SK-N-SH (cell line): ENCODE measurements at regions not wholly inside any gene's neighbourhood (a gene's known extent, or its start where the extent isn't known, plus 50 kb on each side); places are given as distances from the start of the nearest gene placed in this dataset.

Source experiments
- CTCF ChIA-PET: fragments of 300-600, 350-600 bp; formaldehyde crosslinking; extraction: SDS; loops from one replicate; lab custom pipeline; 2021; lab: Yijun Ruan, JAX
- POLR2A ChIA-PET: fragments of 350-600 bp; sonication (Branson Sonifier 250); formaldehyde crosslinking; extraction: SDS; loops from one replicate; lab custom pipeline; 2020; ENCODE audit warnings: antibody characterized with exemption, inconsistent platforms; lab: Yijun Ruan, JAX
- DNase-seq: peaks from one replicate; pipeline ENCODE4 v3.0.0; 2012
- H2AFZ ChIP-seq: fragments of 200-600 bp; sonication (generic); 2 replicates; pipeline ENCODE4 v1.8.1; 2016; ENCODE audit warnings: antibody characterized with exemption, mild to moderate bottlenecking, low read depth
- H3F3A ChIP-seq: fragments of 200-600 bp; sonication (generic); replicated peaks from 2 replicates; pipeline ENCODE3; 2016; ENCODE audit warnings: antibody characterized with exemption, mild to moderate bottlenecking; ENCODE audit not compliant: insufficient read depth
- H3K27ac ChIP-seq, 2 experiments: fragments of 200-500 bp in 1 of 2; fragments of 200-600 bp in 1 of 2; sonication (Bioruptor generic) in 1 of 2; sonication (generic), shearing (Covaris generic) in 1 of 2; 2 replicates each; pipeline versions ENCODE4 v1.5.1 to v1.6.1; 2014 to 2016; ENCODE audit warnings: low read depth in 2 of 2, inconsistent platforms in 1 of 2, low read length in 1 of 2, mild to moderate bottlenecking in 1 of 2, mixed read lengths in 1 of 2
- H3K27me3 ChIP-seq: fragments of 200-600 bp; sonication (generic), shearing (Covaris generic); 2 replicates; pipeline ENCODE4 v1.6.1; 2016; ENCODE audit warnings: mixed run types; ENCODE audit not compliant: insufficient read depth
- H3K36me3 ChIP-seq, 2 experiments: fragments of 200-500 bp in 1 of 2; fragments of 200-600 bp in 1 of 2; sonication (Bioruptor generic) in 1 of 2; sonication (generic) in 1 of 2; replicated peaks in 1 of 2; 2 replicates each; pipeline versions ENCODE3 to v1.5.1; 2014 to 2016; ENCODE audit warnings: low read length in 1 of 2, mild to moderate bottlenecking in 1 of 2; ENCODE audit not compliant: insufficient read depth in 2 of 2, control insufficient read depth in 1 of 2
- H3K4me1 ChIP-seq, 2 experiments: fragments of 200-500 bp in 1 of 2; fragments of 200-600 bp in 1 of 2; sonication (Bioruptor generic) in 1 of 2; sonication (generic), shearing (Covaris generic) in 1 of 2; 2 replicates each; pipeline versions ENCODE4 v1.5.1 to v1.6.1; 2014 to 2016; ENCODE audit warnings: low read depth in 1 of 2, low read length in 1 of 2, mixed run types in 1 of 2; ENCODE audit not compliant: insufficient read depth in 2 of 2, control insufficient read depth in 1 of 2
- H3K4me2 ChIP-seq: fragments of 200-600 bp; sonication (generic), shearing (Covaris generic); 2 replicates; pipeline ENCODE4 v1.6.1; 2017; ENCODE audit warnings: mixed run types
- H3K4me3 ChIP-seq, 2 experiments: fragments of 200-500 bp in 1 of 2; fragments of 200-600 bp in 1 of 2; sonication (Bioruptor generic) in 1 of 2; sonication (generic), shearing (Covaris generic) in 1 of 2; 2 replicates each; pipeline versions ENCODE4 v1.5.1 to v1.8.1; 2014 to 2016; ENCODE audit warnings: low read depth in 2 of 2, inconsistent platforms in 1 of 2, low read length in 1 of 2, mild to moderate bottlenecking in 1 of 2, mixed read lengths in 1 of 2, moderate library complexity in 1 of 2
- H3K79me2 ChIP-seq: fragments of 200-600 bp; sonication (generic); 2 replicates; pipeline ENCODE4 v1.8.1; 2017; ENCODE audit warnings: mild to moderate bottlenecking; ENCODE audit not compliant: insufficient read depth
- H3K9ac ChIP-seq: fragments of 200-600 bp; sonication (generic); 2 replicates; pipeline ENCODE4 v1.6.1; 2017; ENCODE audit warnings: mixed run types
- H3K9me2 ChIP-seq: fragments of 200-600 bp; sonication (generic); 2 replicates; pipeline ENCODE4 v1.6.1; 2017; ENCODE audit warnings: mixed run types
- H3K9me3 ChIP-seq: fragments of 200-600 bp; sonication (generic); 2 replicates; pipeline ENCODE4 v1.6.1; 2017; ENCODE audit warnings: mixed run types, mild to moderate bottlenecking, moderate library complexity
- H4K20me1 ChIP-seq: fragments of 200-600 bp; sonication (generic); 2 replicates; pipeline ENCODE4 v1.6.1; 2017; ENCODE audit warnings: mild to moderate bottlenecking, mixed run types; ENCODE audit not compliant: insufficient read depth
- CHD2 ChIP-seq: fragments of 150-350 bp; IDR thresholded peaks from 2 replicates; pipeline ENCODE4 v1.6.1; 2018; ENCODE audit warnings: low read length; ENCODE audit not compliant: partially characterized antibody
- ELF1 ChIP-seq: IDR thresholded peaks from 2 replicates; pipeline ENCODE4 v1.4.0; 2012
- EZH2phosphoT487 ChIP-seq: fragments of 200-600 bp; sonication (generic); IDR thresholded peaks from 2 replicates; pipeline ENCODE4 v1.6.1; 2017; ENCODE audit warnings: low read depth, mixed run types, mild to moderate bottlenecking, antibody characterized with exemption, moderate library complexity, borderline replicate concordance
- FOXJ3 ChIP-seq: sonication (generic); formaldehyde crosslinking; IDR thresholded peaks from 2 replicates; pipeline ENCODE4 v1.5.1; 2020; ENCODE audit warnings: mild to moderate bottlenecking, missing genetic modification reagents
- GATA2 ChIP-seq: sonication (generic); formaldehyde crosslinking; IDR thresholded peaks from 2 replicates; pipeline ENCODE4 v1.5.0; 2020; ENCODE audit warnings: mild to moderate bottlenecking, missing genetic modification reagents
- MXI1 ChIP-seq: IDR thresholded peaks from 2 replicates; pipeline ENCODE4 v1.6.1; 2012; ENCODE audit warnings: mild to moderate bottlenecking, low read depth, low read length, improper control_type of control experiment
- NFIC ChIP-seq: IDR thresholded peaks from 2 replicates; pipeline ENCODE4 v1.4.0; 2012; ENCODE audit warnings: borderline replicate concordance
- POLR2AphosphoS5 ChIP-seq: IDR thresholded peaks from 2 replicates; pipeline ENCODE4 v1.6.1; 2012; ENCODE audit warnings: low read depth, low read length
- RCOR1 ChIP-seq: fragments of 150-350 bp; IDR thresholded peaks from 2 replicates; pipeline ENCODE4 v1.6.1; 2017; ENCODE audit warnings: antibody characterized with exemption, low read length
- RFX5 ChIP-seq: IDR thresholded peaks from 2 replicates; pipeline ENCODE4 v1.6.1; 2012; ENCODE audit warnings: mild to moderate bottlenecking, improper control_type of control experiment, low read length
- SMC3 ChIP-seq: IDR thresholded peaks from 2 replicates; pipeline ENCODE4 v1.6.1; 2012; ENCODE audit warnings: low read depth, low read length, improper control_type of control experiment
- TAF1 ChIP-seq: IDR thresholded peaks from 2 replicates; pipeline ENCODE4 v1.6.1; 2012; ENCODE audit warnings: low read depth, mild to moderate bottlenecking, low read length, moderate library complexity, borderline replicate concordance
- WGBS: methylation state at CpG from one replicate; pipeline ENCODE4 v1.1.6; 2017; ENCODE audit warnings: low lambda C conversion rate; 5-methylcytosine and 5-hydroxymethylcytosine counted together
- TF ChIP-seq, protein P1 (sequence below): IDR thresholded peaks from 2 replicates; pipeline ENCODE4 v1.4.0; 2012; ENCODE audit warnings: low read depth, borderline replicate concordance
- TF ChIP-seq, protein P2 (sequence below): fragments of 150-350 bp; IDR thresholded peaks from 2 replicates; pipeline ENCODE4 v1.6.1; 2017; ENCODE audit warnings: antibody characterized with exemption, low read length, low read depth, borderline replicate concordance
- TF ChIP-seq, protein P3 (sequence below): fragments of 150-350 bp; IDR thresholded peaks from 2 replicates; pipeline ENCODE4 v1.6.1; 2016; ENCODE audit warnings: mild to moderate bottlenecking, low read depth, low read length
- TF ChIP-seq, protein P4 (sequence below): IDR thresholded peaks from 2 replicates; pipeline ENCODE4 v1.4.0; 2012; ENCODE audit warnings: low read depth

DNA sequence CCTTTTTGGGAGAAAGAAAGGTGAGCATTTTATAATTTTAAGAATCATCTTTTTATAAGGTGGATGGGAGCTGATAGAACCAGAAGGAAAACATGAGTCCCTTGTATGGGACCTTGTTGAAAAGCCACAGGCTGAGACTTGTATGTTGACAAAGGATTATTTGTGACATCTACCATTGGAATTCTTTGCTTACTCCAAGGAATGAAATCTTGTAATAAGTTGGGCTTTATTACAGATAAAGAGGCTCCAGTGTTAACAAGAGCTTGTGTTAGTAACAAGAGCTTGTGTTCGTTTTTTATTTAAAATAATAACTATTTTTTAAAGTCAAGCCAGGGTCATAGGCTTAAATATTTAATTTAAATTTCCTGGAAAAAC, 201.1 kb upstream of the CHRM3 start:
- DNase-seq = no peak
- POLR2A ChIA-PET = no interaction called here
- Histone ChIP-seq H4K20me1 (no peaks in the 10 kb centered on the region), H3K79me2 (no peaks in the 10 kb centered on the region; the same call in 1 of the 2 replicates), H3K36me3 (no peaks in the 10 kb centered on the region), H3K4me3 (no peak overlapping the region), H3K27me3 (no peaks in the 10 kb centered on the region), H3K9me2 (no peaks in the 10 kb centered on the region), H3K27ac (peak overlapping the region in 1 of 2 experiments; percentile 82; a peak in 1 of 4 replicates), H3F3A (no peaks in the 10 kb centered on the region), H3K9ac (no peak overlapping the region), H3K4me1 (peaks cover 0 to 16% of the 10 kb centered on the region in 2 experiments; a peak in 2 of 4 replicates), H3K9me3 (no peaks in the 10 kb centered on the region), H2AFZ (no peak overlapping the region), H3K4me2 (no peak overlapping the region)
- 17% methylated on average over 1 of the region's 1 CpG for WGBS
- TF ChIP-seq, protein P1, sequence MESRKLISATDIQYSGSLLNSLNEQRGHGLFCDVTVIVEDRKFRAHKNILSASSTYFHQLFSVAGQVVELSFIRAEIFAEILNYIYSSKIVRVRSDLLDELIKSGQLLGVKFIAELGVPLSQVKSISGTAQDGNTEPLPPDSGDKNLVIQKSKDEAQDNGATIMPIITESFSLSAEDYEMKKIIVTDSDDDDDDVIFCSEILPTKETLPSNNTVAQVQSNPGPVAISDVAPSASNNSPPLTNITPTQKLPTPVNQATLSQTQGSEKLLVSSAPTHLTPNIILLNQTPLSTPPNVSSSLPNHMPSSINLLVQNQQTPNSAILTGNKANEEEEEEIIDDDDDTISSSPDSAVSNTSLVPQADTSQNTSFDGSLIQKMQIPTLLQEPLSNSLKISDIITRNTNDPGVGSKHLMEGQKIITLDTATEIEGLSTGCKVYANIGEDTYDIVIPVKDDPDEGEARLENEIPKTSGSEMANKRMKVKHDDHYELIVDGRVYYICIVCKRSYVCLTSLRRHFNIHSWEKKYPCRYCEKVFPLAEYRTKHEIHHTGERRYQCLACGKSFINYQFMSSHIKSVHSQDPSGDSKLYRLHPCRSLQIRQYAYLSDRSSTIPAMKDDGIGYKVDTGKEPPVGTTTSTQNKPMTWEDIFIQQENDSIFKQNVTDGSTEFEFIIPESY = no peak
- TF ChIP-seq FOXJ3 = no peak
- TF ChIP-seq EZH2phosphoT487 = no peak
- TF ChIP-seq, protein P2, sequence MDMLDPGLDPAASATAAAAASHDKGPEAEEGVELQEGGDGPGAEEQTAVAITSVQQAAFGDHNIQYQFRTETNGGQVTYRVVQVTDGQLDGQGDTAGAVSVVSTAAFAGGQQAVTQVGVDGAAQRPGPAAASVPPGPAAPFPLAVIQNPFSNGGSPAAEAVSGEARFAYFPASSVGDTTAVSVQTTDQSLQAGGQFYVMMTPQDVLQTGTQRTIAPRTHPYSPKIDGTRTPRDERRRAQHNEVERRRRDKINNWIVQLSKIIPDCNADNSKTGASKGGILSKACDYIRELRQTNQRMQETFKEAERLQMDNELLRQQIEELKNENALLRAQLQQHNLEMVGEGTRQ = no peak
- TF ChIP-seq ELF1 = no peak
- CTCF ChIA-PET = interaction anchor here (1.2 to 1.6 kb wide), 2 partner anchors 16 to 1321 kb away, joined by 3 read pairs; no protein-coding TSS in a partner anchor

DNA sequence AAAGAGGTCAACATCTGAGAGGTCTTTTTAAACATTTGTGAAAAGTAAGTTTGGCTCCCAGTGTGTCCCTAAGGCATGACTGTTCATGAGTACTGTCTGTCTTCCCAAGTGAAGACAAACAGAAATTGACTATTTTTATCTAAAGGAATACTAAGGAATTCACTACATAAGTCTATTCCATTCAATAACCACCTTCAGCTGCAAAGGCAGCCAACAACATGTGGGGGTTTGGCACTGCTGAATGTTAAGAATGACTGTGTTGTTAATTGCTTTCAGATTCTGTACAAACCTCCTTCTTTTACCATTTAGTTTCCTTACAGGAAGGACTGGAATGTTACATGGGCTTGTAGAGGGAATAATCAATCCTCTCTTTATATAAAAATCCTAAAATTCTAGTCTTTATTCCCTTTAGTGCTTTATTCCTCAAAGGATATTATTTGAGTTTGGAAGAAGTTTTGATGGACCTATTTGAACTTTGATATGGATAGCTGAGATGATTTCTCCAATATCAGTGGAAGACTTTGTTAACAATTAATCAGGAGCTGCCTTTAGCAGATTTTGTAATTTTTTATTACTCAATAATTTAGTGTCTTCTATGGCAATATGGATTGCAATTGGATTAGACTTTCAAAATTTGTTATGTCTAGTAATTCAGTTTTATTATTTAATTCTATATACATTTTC, 201.7 kb upstream of the CHRM3 start:
- Histone ChIP-seq H3K4me1 (peaks cover 0 to 16% of the 10 kb centered on the region in 2 experiments; a peak in 2 of 4 replicates), H3K79me2 (no peaks in the 10 kb centered on the region; the same call in 1 of the 2 replicates), H3K36me3 (no peaks in the 10 kb centered on the region), H3K27ac (peak overlapping the region in 1 of 2 experiments; percentile 82; a peak in 2 of 4 replicates), H3F3A (no peaks in the 10 kb centered on the region), H3K4me3 (no peak overlapping the region), H4K20me1 (no peaks in the 10 kb centered on the region), H2AFZ (no peak overlapping the region), H3K9ac (no peak overlapping the region), H3K27me3 (no peaks in the 10 kb centered on the region), H3K4me2 (no peak overlapping the region), H3K9me2 (no peaks in the 10 kb centered on the region), H3K9me3 (no peaks in the 10 kb centered on the region)
- TF ChIP-seq GATA2 (CRISPR knock-in tag) = no peak
- no peak for DNase-seq
- POLR2A ChIA-PET = no interaction called here
- CTCF ChIA-PET = interaction anchor here (1.2 to 1.6 kb wide), 2 partner anchors 16 to 1320 kb away, joined by 3 read pairs; no protein-coding TSS in a partner anchor

DNA sequence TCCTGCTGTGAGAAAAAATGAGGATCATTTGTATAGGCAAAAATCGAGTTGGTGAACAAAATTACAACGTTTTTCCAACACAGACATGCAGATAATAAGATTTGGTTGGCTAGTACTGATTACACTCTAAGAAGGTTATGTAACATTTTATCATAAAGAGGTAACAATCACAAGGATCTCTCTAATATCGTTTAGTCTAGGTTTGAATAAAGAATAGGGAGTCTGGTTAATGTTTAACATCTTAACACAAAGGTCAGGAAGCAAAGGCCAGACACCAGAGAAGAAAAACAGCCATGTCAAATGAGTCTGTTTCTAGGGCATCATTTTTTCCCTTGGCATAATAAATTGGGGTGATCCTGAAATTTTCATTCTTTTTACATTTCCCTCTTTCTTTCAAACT, 207.4 kb upstream of the CHRM3 start:
- no peaks in the 10 kb centered on the region for H3K79me2 ChIP-seq
- peak; percentile 10 for DNase-seq
- H3K9ac ChIP-seq = no peak overlapping the region
- H4K20me1 ChIP-seq = no peaks in the 10 kb centered on the region
- peaks cover 0 to 7% of the 10 kb centered on the region in 2 experiments; a peak in 2 of 4 replicates for H3K4me1 ChIP-seq
- H3K4me3 ChIP-seq = no peak overlapping the region
- no peaks in the 10 kb centered on the region for H3K9me2 ChIP-seq
- H2AFZ ChIP-seq = no peak overlapping the region
- CTCF ChIA-PET = no interaction called here
- peak overlapping the region in 1 of 2 experiments; percentile 79; a peak in 2 of 4 replicates for H3K27ac ChIP-seq
- no peaks in the 10 kb centered on the region for H3K27me3 ChIP-seq
- POLR2A ChIA-PET = no interaction called here
- 0 out of 2 replicates have a peak, but pooled peaks cover 4% of the 10 kb centered on the region for H3K9me3 ChIP-seq
- H3K36me3 ChIP-seq = no peaks in the 10 kb centered on the region
- 1% methylated on average over 3 of the region's 3 CpGs for WGBS
- no peaks in the 10 kb centered on the region for H3F3A ChIP-seq
- H3K4me2 ChIP-seq = no peak overlapping the region
- TF ChIP-seq, protein P3, sequence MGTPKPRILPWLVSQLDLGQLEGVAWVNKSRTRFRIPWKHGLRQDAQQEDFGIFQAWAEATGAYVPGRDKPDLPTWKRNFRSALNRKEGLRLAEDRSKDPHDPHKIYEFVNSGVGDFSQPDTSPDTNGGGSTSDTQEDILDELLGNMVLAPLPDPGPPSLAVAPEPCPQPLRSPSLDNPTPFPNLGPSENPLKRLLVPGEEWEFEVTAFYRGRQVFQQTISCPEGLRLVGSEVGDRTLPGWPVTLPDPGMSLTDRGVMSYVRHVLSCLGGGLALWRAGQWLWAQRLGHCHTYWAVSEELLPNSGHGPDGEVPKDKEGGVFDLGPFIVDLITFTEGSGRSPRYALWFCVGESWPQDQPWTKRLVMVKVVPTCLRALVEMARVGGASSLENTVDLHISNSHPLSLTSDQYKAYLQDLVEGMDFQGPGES = no peak
- TF ChIP-seq MXI1 = no peak
- TF ChIP-seq SMC3 = no peak
- TF ChIP-seq RFX5 = no peak
- no peak for TF ChIP-seq NFIC
- TF ChIP-seq RCOR1 = no peak
- TF ChIP-seq, protein P2 = no peak
- TF ChIP-seq TAF1 = no peak
- no peak for TF ChIP-seq CHD2
- TF ChIP-seq POLR2AphosphoS5 = no peak
- TF ChIP-seq, protein P4, sequence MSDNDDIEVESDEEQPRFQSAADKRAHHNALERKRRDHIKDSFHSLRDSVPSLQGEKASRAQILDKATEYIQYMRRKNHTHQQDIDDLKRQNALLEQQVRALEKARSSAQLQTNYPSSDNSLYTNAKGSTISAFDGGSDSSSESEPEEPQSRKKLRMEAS = no peak
